ENCODE measurements at regions not wholly inside any gene's neighbourhood (a gene's known extent, or its start where the extent isn't known, plus 50 kb on each side); places are given as distances from the start of the nearest gene placed in this dataset.

GRCh38 chr18:76747676-76748075 is 74.7 kb upstream of the ZNF236 start:
- no peak for TF ChIP-seq POLR2A (IDR thresholded peaks at IDR 0.05)
- TF ChIP-seq CTCF (IDR thresholded peaks at IDR 0.05): no peak

Measured in thyroid gland (tissue), 4 donors.